Activated CD8-positive, alpha-beta T cell treated with anti-CD3 and anti-CD28 coated beads for 36 hours (primary cell): ENCODE measurements at regions not wholly inside any gene's neighbourhood (a gene's known extent, or its start where the extent isn't known, plus 50 kb on each side); places are given as distances from the start of the nearest gene placed in this dataset.

ENCODE experiments used
- ATAC-seq: fragments of 200-7000 bp; cut with Tn5 transposase; one replicate; pipeline ENCODE4 v1.10.0; 2021; ENCODE audit warnings: mild to moderate bottlenecking, moderate library complexity
- CTCF ChIA-PET: fragments of 350-600 bp; sonication (Branson Sonifier 250); formaldehyde crosslinking; loops from one replicate; lab custom pipeline; 2021; ENCODE audit warnings: antibody characterized with exemption; lab: Charles Lee
- POLR2A ChIA-PET: fragments of 350-600 bp; sonication (Branson Sonifier 250); formaldehyde crosslinking; loops from one replicate; lab custom pipeline; 2021; ENCODE audit warnings: antibody characterized with exemption; lab: Charles Lee
- DNase-seq: peaks from one replicate; pipeline ENCODE4 v3.0.0-alpha.2; 2020
- H3K27ac Mint-ChIP-seq: one replicate; pipeline ENCODE4 v1.8.0; 2021; ENCODE audit warnings: mild to moderate bottlenecking, mixed read lengths
- H3K27me3 Mint-ChIP-seq: one replicate; pipeline ENCODE4 v1.8.0; 2021; ENCODE audit warnings: mixed read lengths
- H3K36me3 Mint-ChIP-seq: one replicate; pipeline ENCODE4 v1.8.0; 2021; ENCODE audit warnings: low read depth, mixed read lengths
- H3K4me1 Mint-ChIP-seq: one replicate; pipeline ENCODE4 v1.8.0; 2021; ENCODE audit warnings: low read depth, mixed read lengths
- H3K4me3 Mint-ChIP-seq: one replicate; pipeline ENCODE4 v1.8.0; 2021; ENCODE audit warnings: mild to moderate bottlenecking, moderate library complexity, mixed read lengths
- H3K9me3 Mint-ChIP-seq: one replicate; pipeline ENCODE4 v1.8.0; 2021; ENCODE audit warnings: mixed read lengths
- intact Hi-C: fragments of 100-400 bp; cut with micrococcal nuclease; formaldehyde crosslinking; loops from one replicate; pipeline ENCODE4 v1.10.0; 2022
- TF ChIP-seq, protein P1 (sequence below): fragments of 200-600 bp; IDR thresholded peaks from one replicate; pipeline ENCODE4 v1.8.0; 2022; ENCODE audit warnings: antibody characterized with exemption, mild to moderate bottlenecking

- Mint-ChIP-seq H3K4me3 (no peak overlapping the region), H3K4me1 (peaks cover 23% of the 10 kb centered on the region), H3K27me3 (no peaks in the 10 kb centered on the region), H3K36me3 (no peaks in the 10 kb centered on the region), H3K9me3 (no peaks in the 10 kb centered on the region), H3K27ac (no peak overlapping the region)
- POLR2A ChIA-PET, result no interaction called here
- TF ChIP-seq, protein P1, sequence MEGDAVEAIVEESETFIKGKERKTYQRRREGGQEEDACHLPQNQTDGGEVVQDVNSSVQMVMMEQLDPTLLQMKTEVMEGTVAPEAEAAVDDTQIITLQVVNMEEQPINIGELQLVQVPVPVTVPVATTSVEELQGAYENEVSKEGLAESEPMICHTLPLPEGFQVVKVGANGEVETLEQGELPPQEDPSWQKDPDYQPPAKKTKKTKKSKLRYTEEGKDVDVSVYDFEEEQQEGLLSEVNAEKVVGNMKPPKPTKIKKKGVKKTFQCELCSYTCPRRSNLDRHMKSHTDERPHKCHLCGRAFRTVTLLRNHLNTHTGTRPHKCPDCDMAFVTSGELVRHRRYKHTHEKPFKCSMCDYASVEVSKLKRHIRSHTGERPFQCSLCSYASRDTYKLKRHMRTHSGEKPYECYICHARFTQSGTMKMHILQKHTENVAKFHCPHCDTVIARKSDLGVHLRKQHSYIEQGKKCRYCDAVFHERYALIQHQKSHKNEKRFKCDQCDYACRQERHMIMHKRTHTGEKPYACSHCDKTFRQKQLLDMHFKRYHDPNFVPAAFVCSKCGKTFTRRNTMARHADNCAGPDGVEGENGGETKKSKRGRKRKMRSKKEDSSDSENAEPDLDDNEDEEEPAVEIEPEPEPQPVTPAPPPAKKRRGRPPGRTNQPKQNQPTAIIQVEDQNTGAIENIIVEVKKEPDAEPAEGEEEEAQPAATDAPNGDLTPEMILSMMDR, result no peak
- ATAC-seq (no peak), DNase-seq (no peak)
- intact Hi-C loops, result loop anchor here (10.0 kb wide), 1 partner anchor 158 kb away; no protein-coding TSS in a partner anchor
- CTCF ChIA-PET, result interaction anchor here (1.0 to 6.8 kb wide), 8 partner anchors 8 to 337 kb away, joined by 3 to 54 read pairs (median 10); no protein-coding TSS in a partner anchor
Observed at GRCh38 chr2:176812246-176812775, 400.3 kb upstream of the HNRNPA3 start.

GRCh38 chr2:176813156-176813555 lies 399.4 kb upstream of the HNRNPA3 start:
- H3K27me3 Mint-ChIP-seq, result no peaks in the 10 kb centered on the region
- no peak for DNase-seq
- no peaks in the 10 kb centered on the region for H3K36me3 Mint-ChIP-seq
- H3K4me1 Mint-ChIP-seq, result peaks cover 27% of the 10 kb centered on the region
- POLR2A ChIA-PET, result no interaction called here
- CTCF ChIA-PET, result interaction anchor here (0.9 to 6.8 kb wide), 15 partner anchors 9 to 358 kb away, joined by 3 to 54 read pairs (median 6); no protein-coding TSS in a partner anchor
- intact Hi-C loops, result loop anchor here (10.0 kb wide), 1 partner anchor 158 kb away; no protein-coding TSS in a partner anchor
- no peaks in the 10 kb centered on the region for H3K9me3 Mint-ChIP-seq
- H3K4me3 Mint-ChIP-seq, result no peak overlapping the region
- no peak for ATAC-seq
- no peak overlapping the region for H3K27ac Mint-ChIP-seq
- TF ChIP-seq, protein P1, result no peak

GRCh38 chr2:176813621-176814049 lies 399.0 kb upstream of the HNRNPA3 start:
- Mint-ChIP-seq H3K4me1 (peaks cover 29% of the 10 kb centered on the region), H3K27ac (no peak overlapping the region), H3K9me3 (no peaks in the 10 kb centered on the region), H3K36me3 (no peaks in the 10 kb centered on the region), H3K4me3 (no peak overlapping the region), H3K27me3 (no peaks in the 10 kb centered on the region)
- ATAC-seq (no peak), DNase-seq (no peak)
- intact Hi-C loops, result loop anchor here (10.0 kb wide), 1 partner anchor 159 kb away; no protein-coding TSS in a partner anchor
- TF ChIP-seq, protein P1, result no peak
- ChIA-PET CTCF (interaction anchor here (0.9 to 6.8 kb wide), 27 partner anchors 9 to 687 kb away, joined by 3 to 54 read pairs (median 5); no protein-coding TSS in a partner anchor), POLR2A (interaction anchor here (1.1 kb wide), 1 partner anchor 12 kb away, joined by 3 read pairs; no protein-coding TSS in a partner anchor)

DNA sequence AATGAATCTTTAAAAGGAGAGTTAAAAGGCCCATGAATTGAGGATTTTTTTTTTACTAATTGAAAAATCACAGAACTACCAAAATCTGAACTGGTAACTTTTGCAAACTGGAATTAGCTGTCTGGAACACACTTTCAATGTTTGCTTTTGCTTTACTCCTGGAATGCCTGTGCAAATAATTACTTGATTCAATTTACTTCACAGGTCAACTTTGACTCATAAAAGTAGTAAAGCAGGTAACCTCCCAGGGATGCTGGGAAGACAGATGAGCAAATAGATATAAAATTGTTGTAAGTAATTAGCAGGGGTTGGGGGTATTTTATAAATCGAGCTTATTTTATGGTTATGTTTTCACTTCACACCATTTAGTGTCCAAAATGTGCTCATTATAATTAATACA lies 398.3 kb upstream of the HNRNPA3 start:
- peaks cover 32% of the 10 kb centered on the region for H3K4me1 Mint-ChIP-seq
- DNase-seq (no peak), ATAC-seq (no peak)
- ChIA-PET CTCF (interaction anchor here (0.6 to 6.8 kb wide), 39 partner anchors 8 to 687 kb away, joined by 3 to 54 read pairs (median 4); no protein-coding TSS in a partner anchor), POLR2A (interaction anchor here (1.1 kb wide), 1 partner anchor 12 kb away, joined by 3 read pairs; no protein-coding TSS in a partner anchor)
- H3K4me3 Mint-ChIP-seq, result no peak overlapping the region
- no peaks in the 10 kb centered on the region for H3K9me3 Mint-ChIP-seq
- intact Hi-C loops, result loop anchor here (10.0 kb wide), 1 partner anchor 159 kb away; no protein-coding TSS in a partner anchor
- no peak overlapping the region for H3K27ac Mint-ChIP-seq
- H3K36me3 Mint-ChIP-seq, result no peaks in the 10 kb centered on the region
- H3K27me3 Mint-ChIP-seq, result no peaks in the 10 kb centered on the region
- TF ChIP-seq, protein P1, result no peak
